ENCODE measurements at regions not wholly inside any gene's neighbourhood (a gene's known extent, or its start where the extent isn't known, plus 50 kb on each side); places are given as distances from the start of the nearest gene placed in this dataset.

GRCh38 chr12:24488091-24488596 lies 460.8 kb downstream of the BCAT1 start:
- intact Hi-C loops (cut with DNase I; ENCODE audit: low total_unique reads): no loop called here

GRCh38 chr12:24487606-24488005 lies 461.3 kb downstream of the BCAT1 start:
- Histone ChIP-seq H3K9me3 (no peaks in the 10 kb centered on the region), H3K36me3 (no peaks in the 10 kb centered on the region), H3K27me3 (no peaks in the 10 kb centered on the region), H3K27ac (peak overlapping the region in 1 of 2 donors; percentile 45), H3K4me1 (peaks cover 0 to 54% (median 20%) of the 10 kb centered on the region in 4 donors), H3K4me3 (no peak overlapping the region)
- DNase-seq: no peak
- TF ChIP-seq, protein P1, sequence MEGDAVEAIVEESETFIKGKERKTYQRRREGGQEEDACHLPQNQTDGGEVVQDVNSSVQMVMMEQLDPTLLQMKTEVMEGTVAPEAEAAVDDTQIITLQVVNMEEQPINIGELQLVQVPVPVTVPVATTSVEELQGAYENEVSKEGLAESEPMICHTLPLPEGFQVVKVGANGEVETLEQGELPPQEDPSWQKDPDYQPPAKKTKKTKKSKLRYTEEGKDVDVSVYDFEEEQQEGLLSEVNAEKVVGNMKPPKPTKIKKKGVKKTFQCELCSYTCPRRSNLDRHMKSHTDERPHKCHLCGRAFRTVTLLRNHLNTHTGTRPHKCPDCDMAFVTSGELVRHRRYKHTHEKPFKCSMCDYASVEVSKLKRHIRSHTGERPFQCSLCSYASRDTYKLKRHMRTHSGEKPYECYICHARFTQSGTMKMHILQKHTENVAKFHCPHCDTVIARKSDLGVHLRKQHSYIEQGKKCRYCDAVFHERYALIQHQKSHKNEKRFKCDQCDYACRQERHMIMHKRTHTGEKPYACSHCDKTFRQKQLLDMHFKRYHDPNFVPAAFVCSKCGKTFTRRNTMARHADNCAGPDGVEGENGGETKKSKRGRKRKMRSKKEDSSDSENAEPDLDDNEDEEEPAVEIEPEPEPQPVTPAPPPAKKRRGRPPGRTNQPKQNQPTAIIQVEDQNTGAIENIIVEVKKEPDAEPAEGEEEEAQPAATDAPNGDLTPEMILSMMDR (IDR thresholded peaks at IDR 0.05): no peak
- intact Hi-C loops (cut with DNase I; ENCODE audit: low total_unique reads): no loop called here

More at GRCh38 chr12:24488091-24488596, 460.8 kb downstream of the BCAT1 start:
- H3K36me3 ChIP-seq: no peaks in the 10 kb centered on the region
- H3K9me3 ChIP-seq: no peaks in the 10 kb centered on the region
- H3K27ac ChIP-seq: peak overlapping the region; percentile 23 to 45
- peak in 1 of 2 donors; percentile 35 for DNase-seq
- no peak overlapping the region for H3K4me3 ChIP-seq
- peaks cover 0 to 54% (median 20%) of the 10 kb centered on the region in 4 donors for H3K4me1 ChIP-seq
- TF ChIP-seq, protein P1 (IDR thresholded peaks at IDR 0.05): no peak
- no peaks in the 10 kb centered on the region for H3K27me3 ChIP-seq

- H3K4me1 ChIP-seq: peaks cover 0 to 38% (median 7%) of the 10 kb centered on the region in 4 donors
- no peaks in the 10 kb centered on the region for H3K36me3 ChIP-seq
- TF ChIP-seq, protein P1 (IDR thresholded peaks at IDR 0.05): no peak
- H3K4me3 ChIP-seq: no peak overlapping the region
- no peak overlapping the region for H3K27ac ChIP-seq
- no peaks in the 10 kb centered on the region for H3K9me3 ChIP-seq
- DNase-seq: no peak
- intact Hi-C loops (cut with DNase I; ENCODE audit: low total_unique reads): no loop called here
- H3K27me3 ChIP-seq: no peaks in the 10 kb centered on the region
These were observed 465.2 kb downstream of the BCAT1 start for GRCh38 chr12:24483732-24484131.

- no peaks in the 10 kb centered on the region for H3K36me3 ChIP-seq
- TF ChIP-seq, protein P1 (IDR thresholded peaks at IDR 0.05): no peak
- no peak overlapping the region for H3K27ac ChIP-seq
- no peak overlapping the region for H3K4me3 ChIP-seq
- intact Hi-C loops (cut with DNase I; ENCODE audit: low total_unique reads): no loop called here
- H3K9me3 ChIP-seq: no peaks in the 10 kb centered on the region
- H3K4me1 ChIP-seq: peaks cover 0 to 31% (median 7%) of the 10 kb centered on the region in 4 donors
- no peaks in the 10 kb centered on the region for H3K27me3 ChIP-seq
- no peak for DNase-seq
These were observed 465.9 kb downstream of the BCAT1 start for GRCh38 chr12:24482882-24483604.

GRCh38 chr12:24482044-24482443 lies 466.9 kb downstream of the BCAT1 start:
- Histone ChIP-seq H3K27ac (no peak overlapping the region), H3K4me3 (no peak overlapping the region), H3K27me3 (no peaks in the 10 kb centered on the region), H3K4me1 (peaks cover 0 to 21% (median 3%) of the 10 kb centered on the region in 4 donors), H3K9me3 (no peaks in the 10 kb centered on the region), H3K36me3 (no peaks in the 10 kb centered on the region)
- intact Hi-C loops (cut with DNase I; ENCODE audit: low total_unique reads): no loop called here
- TF ChIP-seq, protein P1 (IDR thresholded peaks at IDR 0.05): no peak
- no peak for DNase-seq
